Fibroblast of the conjunctiva (primary cell): ENCODE measurements at regions not wholly inside any gene's neighbourhood (a gene's known extent, or its start where the extent isn't known, plus 50 kb on each side); places are given as distances from the start of the nearest gene placed in this dataset.
"Not testable (repeated sequence)": the region's sequence is repeated elsewhere in the genome, so short reads cannot be mapped to it uniquely, and the experiment has no call there.

Experiments
- DNase-seq: peaks from one replicate; pipeline ENCODE4 v3.0.0-alpha.2; 2010; ENCODE audit warnings: low read depth

DNA sequence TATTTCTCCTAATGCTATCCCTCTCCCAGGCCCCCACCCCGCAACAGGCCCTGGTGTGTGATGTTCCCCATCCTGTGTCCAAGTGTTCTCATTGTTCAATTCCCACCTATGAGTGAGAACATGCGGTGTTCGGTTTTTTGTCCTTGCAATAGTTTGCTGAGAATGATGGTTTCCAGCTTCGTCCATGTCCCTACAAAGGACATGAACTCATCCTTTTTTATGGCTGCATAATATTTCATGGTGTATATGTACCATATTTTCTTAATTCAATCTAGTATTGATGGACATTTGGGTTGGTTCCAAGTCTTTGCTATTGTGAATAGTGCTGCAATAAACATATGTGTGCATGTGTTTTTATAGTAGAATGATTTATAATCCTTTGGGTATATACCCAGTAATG is 1270.3 kb downstream of the UQCRFS1 start:
- not testable (repeated sequence) for DNase-seq

DNA sequence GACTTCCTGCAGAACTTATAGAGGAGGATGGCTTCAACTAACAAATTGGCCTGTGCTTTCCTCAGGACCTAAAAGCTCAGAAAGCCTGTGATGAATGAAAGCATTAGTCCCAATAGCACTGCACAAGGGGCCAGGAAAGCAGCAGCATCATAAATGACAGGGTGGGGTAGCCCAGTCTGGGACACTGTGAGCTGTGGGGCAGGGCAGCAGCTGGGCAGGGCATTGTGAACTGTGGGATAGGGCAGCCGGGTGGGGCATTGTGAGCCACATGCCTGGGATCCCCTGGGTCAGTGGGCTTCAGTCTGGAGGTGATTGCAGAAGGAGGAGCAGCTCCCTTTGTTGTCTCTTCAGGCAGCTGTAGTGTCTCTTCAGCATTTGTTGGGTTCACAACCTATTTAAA is 1276.8 kb downstream of the UQCRFS1 start:
- DNase-seq = no peak

DNA sequence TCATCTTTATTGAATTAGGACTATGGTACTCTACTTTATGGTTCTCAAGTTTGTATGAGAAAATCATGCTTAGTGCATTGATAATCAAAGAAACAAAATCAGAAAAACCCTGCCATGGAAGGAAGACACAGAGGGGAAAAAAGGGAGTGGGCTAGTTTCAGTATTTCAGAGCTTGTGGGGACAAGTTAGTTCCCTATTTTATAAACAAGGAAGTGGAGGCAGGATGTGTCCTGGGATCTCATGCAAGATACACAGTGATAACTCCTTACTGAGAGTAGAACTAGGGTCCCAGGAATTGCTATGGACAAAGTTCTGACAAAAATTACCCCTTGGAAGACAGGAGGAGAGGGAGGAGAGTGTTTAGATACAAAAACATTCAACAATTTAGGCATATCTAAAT is 1277.3 kb downstream of the UQCRFS1 start:
- DNase-seq = no peak

DNA sequence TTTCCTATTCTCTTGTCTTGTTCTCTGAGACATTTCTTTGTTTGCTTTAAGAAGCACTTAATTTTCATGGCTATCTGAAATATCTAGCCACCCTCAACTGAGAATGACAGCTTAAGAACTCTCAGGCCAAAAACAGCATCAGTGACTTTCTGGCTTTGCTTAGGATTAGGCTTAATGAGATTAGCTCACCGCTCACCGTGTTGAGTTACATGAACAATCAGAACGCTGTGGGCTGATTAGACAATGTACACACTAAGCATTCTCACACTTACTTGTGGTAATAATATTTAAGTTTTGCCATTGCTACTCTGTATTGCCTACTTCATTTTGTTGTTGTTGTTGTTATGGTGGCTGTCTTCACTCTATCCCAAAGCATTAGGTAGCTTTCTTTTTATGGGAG is 1283.6 kb downstream of the UQCRFS1 start:
- no peak for DNase-seq

DNA sequence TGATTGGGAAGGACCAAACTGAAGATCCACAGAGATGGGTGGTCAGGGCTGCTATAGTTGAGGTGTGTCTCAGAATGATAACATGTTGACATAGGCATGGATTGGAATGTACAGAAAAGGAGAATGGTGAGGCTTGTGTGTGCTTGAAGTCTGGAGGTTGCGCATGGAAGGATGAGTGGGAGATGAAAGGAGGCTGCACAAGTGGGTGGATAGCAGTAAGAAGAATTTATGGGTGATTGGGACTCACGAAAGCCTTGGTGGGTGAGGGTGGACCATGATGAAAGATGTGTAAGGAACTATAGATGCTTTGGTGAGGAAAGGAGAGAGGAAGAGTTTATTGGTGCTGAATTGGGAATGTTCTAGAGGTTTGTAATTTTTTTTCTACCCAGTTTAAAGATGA is 1287.7 kb downstream of the UQCRFS1 start:
- DNase-seq = no peak

DNA sequence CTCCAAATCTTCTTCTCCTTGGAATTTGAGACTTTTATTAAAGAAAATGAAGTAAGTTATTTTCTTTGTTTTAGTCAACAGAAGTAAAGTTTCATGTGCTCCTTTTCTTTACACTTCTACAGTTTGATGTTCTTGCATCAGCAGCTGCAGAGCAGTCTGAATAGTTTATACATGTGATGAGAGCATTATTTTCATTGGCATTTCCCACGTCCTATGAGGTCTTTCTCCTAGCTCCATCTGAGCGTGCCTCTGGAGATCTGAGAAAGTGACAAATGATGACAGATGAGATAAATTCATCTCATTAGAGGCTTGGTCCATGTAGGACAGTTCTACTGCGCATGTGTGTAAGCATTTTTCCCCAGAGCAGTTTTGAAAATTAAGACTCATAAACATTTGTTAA is 1290.0 kb downstream of the UQCRFS1 start:
- no peak for DNase-seq

DNA sequence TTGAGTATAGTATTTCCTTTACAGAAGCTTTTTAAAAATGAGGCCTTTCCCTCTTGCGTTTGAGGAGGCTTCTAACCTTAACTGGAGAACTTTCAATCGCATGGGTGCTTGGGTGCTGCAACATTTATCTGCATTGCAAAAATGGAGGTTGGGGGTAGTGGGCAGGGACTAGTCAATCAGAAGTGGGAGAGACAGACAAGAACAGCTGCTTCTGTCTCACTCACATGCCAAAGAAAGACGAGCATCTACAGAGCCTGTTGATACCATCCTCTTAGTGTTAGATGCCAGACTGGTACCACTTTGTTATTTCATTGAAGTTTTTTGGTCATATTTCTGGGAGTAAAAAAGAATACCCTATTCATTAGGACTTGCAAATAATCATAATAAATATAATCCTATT is 1292.2 kb downstream of the UQCRFS1 start:
- no peak for DNase-seq

DNA sequence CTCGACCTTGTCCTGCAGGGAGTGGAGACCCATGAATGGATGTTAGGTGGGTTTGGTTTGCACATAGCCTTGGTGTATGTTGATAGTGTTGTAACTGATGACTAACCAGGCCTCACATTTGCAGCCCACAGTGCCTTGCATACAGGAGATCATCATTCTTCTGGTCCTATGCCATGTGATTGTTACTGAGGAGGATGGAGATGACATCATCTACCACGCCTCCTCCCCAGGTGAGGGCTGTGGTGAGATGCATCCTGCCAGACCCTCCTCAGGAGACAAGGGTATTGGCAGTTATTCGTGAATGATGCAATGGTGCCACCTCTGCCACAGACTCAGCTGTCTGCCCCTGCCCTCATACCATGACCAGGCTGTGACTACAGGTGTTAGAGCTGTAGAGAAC is 1294.1 kb downstream of the UQCRFS1 start:
- no peak for DNase-seq

DNA sequence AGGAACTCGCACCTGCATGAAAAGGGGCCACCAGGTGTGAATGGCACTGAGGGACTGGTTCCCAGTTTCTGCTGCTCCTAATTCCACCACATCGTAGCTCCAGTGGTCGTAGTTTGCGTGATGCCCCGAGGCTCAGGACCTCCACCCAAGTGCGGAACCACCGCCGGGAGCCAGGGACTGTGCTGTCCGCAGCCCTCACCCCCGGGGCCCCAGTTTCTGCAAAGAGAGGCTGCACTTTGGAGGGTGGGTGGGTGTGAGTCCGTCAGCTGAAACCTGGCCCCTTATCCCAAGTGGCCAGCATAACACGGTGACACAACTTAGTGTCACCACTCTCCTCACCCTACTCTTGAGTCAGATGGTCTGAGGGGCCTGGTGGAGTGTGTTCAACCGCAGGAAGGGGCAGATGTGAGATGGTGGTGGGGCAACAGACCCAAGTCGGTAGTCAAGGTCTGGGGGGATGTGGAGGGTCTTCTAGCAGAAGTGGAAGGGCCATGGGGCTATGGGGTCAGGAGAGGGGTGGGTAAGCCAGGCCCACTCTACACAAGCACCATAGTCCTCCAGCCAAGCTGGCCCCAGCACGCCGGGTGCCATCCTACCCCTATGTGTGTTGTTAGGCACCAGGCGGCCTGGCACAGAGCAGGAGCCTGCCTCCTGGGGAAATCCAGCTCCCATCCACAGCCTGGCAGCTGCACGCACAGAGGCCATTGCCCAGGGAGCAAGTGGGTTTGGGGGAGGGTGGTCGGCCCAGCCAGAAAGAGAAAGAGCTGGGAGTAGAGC is 1301.6 kb downstream of the UQCRFS1 start:
- no peak for DNase-seq

DNA sequence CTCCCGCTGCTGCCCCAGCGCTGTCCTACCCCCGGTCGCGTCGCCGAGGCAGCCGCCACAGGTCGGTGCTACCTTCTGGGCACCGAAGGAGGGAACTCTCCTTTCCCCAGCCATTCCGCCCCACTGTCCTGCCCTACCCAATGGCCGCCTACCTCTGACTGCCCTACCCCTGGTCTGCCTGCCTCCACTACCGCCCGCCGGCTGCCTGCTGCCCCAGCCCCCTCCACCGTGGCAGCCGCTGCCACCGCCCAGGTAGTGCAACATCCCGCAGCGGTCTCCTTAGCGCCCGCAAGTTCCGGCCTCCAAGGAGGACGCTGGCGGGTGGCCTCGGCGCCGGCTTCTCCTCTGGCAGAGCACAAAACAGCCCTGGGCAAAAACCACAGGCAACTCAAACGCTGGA is 1303.1 kb downstream of the UQCRFS1 start:
- no peak for DNase-seq

DNA sequence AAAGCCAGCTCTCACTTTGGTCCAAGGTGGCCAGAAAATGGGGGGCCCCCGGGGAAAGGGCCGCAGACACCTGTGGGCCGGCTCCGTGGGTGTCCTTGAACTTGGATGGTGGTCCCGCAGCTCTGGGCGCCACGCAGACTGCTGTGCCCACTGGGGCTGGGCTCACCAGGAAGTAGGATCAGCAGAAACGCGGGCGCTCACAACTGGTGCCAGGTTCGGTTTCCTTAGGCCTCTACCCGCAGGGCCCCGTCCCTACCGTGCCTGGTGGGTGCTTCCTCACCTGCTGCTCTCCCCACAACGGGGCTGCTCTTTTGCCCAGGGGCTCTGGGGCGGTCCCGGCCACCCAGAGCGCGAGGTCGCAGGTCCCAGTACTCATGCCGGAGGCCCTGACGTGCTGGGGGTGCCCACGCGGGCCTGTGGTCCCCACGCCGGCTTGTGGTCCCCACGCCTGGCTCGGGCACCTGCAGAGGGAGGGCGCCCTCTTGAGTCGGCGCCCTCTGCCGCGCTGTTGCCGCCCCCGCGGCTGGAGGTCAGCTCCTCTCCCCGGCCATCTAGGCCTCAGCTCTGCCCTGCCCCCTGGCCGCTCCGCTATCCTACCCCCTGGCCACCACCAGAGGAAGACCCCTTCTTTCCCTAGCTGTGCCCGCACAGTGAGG is 1303.6 kb downstream of the UQCRFS1 start:
- DNase-seq = no peak

DNA sequence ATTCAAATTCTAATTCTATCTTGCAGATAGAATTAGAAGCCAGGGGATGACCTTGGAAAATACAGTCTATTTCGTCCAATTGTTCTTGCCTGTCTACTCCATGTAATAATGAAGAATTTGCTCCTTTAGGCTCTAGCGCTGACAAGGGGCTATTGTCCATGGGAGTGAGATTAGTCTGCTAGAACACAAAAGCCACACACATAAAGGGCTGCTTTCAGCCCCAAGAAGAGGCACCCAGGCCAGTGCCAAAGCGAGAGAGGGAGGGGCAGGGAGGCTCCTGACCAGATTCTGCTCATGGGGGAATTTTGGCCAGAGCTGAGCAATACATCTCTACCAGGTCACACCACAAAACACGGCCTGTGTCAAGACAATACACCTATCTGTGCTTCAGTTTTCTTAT is 1306.9 kb downstream of the UQCRFS1 start:
- no peak for DNase-seq

DNA sequence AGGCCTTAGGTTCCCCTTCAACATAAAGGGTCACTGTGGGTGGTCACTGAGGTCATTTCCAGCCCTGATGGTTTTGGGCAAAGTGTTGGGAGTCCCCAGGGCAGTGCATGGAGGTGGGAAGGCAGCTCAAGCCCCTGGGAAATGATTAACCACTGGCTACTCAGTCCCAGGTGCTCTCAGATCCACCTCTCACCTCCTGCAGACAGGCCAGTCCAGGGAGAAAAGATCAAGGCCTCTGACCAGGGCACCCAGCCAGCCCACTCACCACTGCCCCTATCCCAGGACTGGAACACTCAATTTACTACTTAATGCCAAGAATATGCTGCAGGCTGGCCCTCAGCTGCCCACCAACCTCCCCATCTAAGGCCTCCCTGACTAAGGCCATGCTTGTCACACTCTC is 1307.9 kb downstream of the UQCRFS1 start:
- no peak for DNase-seq

DNA sequence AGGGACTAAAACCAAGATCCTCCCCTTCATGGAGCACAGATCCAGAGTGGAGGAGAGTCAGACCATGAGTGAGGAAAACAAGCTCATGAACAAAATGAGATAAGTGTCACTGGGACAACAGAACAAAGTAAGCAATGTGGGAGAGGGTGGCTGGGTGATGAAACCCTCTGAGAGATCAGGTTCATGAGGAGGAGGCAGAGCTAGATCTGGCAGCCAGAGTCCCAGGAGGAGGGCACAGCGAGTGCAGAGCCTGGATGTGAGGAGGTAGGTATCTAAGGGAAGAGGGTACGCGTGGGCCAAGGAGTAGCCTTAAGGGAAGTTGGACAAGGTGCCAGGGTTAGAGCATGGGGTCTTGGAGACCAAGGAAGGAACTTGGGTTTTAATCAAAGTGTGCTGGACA is 1311.9 kb downstream of the UQCRFS1 start:
- DNase-seq = no peak

DNA sequence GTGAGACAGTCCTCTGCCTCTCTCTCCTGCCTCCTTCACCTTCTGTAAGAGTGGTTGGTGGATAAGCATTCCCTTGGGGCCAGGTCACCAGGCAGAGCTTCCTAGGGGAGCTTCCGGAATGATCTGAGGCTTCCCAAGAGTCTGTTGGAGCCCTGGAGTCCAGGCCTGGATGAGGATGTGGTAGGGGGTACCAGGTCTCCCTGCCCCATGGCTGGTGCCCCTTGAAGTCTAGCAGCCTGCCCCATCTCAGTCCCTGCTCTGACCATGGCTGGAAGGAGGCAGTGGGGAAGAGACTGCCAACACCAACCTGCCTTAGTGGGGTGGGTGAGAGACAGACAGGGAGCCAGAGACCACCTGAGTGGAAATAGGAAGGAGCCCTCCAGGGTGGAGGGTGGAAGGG is 1316.9 kb downstream of the UQCRFS1 start:
- DNase-seq = no peak

DNA sequence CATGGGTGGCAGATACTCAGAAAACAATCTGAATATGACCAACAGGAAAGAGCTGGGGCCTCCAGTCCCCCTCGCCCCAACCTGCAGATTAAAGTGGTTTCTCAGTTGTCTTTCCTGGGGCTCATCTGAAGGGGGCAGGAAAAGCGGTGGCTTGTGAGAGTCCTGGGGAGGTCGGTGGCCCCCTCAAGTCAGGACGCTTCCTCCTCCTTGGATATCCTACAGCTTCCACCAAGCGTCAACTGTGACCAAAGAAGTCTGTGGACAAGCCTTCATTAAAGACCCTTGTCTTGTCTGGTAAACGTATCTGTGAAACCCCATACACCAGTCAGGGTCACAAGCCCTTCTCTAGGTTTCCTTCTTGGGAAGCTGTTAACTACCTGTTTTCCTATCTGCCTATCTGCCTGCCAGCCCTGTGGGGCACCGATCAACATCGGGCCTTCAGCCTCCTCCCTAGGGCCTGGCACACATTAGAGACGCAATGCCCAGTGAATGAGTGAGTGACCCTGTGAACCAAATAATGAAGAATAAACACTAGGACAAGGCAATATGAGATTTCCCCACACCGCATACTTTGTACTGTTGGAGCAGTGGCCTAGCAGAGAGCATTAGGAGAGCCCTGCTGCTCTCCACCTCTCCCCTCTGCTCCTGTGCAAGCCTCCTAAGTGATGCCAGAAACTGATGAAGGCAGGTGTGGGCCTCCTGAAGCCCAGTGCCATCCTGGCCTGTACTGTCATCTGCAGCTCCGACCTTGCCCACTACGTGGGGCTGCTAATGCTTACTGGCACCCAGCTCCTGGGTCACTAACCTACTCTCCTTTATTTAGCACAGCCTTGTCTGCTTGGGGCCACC is 1317.8 kb downstream of the UQCRFS1 start:
- DNase-seq = no peak

DNA sequence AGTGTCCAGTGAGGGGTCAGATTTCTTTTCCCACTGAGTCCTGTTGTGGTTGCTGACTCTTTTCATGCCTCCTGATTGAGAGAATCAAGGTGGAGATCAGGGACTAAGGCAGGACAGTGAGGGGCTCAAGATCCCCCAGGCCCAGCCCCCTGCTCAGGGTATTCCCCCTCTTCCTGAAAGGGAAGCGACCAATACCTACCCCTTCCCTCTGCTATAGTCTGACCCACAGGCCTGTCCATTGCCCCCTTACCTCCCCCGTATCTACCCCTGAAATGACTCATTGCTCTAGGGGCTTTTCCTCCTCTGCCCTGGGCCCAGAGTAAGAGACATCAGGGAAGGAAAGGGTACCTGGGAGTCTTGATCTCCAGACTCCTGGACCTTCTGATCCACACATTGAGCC is 1320.5 kb downstream of the UQCRFS1 start:
- DNase-seq = no peak

DNA sequence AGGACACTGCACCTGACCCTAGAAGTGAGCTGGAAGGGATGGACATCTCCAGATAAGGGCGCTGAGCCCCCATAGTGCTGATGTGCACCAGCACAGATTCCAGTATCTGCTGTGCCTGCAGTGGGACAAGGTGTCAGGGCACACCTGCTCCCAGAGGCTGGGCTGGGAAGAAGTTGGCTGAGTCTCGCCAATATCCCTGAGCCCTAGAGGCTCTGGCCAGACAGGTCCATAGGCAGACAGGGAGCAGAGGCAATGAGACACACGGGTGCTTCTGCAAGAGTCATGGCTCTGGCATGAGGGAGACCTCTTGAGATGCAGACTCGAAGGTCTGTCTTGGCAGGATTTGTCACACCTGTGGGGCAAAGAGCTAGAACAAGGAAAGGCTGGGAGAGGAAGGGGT is 1321.5 kb downstream of the UQCRFS1 start:
- DNase-seq = no peak

DNA sequence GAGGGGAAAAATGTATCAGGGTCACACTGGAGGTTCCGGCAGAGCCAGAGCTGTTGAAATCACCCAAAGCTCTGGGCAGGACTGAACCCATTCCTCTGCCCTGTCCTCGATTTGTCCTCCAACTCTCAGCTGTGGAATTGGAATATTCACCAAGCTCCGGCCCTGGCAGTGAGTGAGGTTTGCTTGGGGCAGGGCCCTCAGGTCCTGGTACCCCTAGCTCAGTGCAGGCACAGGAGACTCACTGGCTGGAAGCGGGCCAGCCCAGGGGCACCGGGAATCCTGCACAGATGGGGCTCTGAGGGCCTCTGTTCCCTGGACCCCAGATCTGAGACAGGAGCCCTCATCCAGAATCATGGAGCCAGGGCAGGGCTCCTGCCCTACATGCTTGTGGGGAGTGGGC is 1322.3 kb downstream of the UQCRFS1 start:
- no peak for DNase-seq

DNA sequence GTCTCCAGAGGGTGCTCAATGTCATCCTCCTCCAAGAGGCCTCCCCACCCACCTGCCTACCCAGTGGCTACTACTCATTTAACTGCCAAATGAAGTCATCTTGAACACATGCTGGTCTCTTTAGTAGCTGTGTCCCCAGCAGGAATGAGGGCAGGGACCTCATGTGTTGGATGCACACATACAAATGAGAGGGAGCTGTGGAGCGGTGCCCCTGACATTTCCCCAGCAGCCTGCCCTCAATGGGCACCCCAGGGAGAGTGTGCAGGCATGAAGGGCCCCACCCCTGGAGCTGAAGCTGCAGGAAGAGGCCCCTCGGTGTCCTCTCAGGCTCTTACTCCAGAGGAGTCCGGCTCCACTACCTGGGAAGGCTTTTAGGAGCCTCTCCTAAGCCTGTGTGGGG is 1322.7 kb downstream of the UQCRFS1 start:
- no peak for DNase-seq

DNA sequence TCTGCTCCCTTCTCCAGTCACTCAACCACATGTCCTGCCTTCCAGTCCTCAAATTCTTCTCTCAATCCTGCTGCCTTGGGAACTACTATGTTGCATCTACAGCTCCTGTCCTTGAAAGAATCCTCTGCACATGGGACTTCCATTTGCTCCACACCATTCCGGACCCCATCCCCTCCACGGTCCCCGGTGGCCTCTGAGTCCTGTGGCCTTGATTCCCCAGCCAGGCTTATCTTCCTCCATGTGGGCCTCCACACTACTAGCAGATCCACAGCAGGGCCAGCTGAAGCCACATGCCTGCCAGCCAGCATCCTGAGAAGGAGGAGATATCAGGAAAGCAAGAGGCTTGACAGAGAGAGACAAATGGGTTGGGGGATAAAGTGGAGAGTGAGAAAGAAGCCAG is 1323.8 kb downstream of the UQCRFS1 start:
- no peak for DNase-seq

DNA sequence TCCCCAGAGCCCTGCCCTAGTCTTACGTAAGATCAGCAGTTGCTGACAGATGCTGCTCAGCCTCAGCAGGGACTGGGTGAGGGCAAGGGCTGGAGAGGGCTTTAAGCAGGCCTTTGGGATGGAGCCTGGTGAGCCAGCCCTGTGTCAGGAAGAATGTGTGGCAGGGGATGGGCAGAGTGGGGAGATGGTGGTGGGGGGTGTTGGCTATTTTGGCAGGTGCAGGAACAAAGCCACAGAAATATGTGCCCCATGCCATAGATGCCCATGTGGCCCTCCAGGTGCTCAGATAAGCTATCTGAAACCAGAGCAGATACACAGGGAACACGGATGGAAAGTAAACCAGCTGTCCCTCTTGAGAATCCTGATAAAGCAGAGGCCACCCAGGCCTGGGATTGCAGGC is 1325.0 kb downstream of the UQCRFS1 start:
- DNase-seq = no peak

DNA sequence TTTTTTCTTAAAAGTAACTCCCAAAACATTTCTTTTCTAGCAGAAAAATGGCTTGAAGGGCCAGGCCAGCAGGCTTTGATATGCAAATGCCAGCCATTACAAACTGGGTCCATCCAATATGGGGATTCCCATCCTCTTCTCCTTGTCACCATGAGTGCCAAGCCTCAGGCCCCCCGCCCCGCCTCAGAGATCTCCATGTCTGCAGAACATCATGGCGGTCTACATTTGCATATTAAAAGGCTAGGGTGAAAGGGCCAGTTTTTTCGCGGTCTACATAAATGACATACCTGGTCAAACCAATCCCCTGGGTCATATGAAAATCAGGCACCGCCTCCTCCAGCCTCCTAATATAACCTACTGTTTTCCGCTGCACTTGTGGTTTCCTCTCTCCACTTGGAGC is 1327.6 kb downstream of the UQCRFS1 start:
- no peak for DNase-seq
